Heart left ventricle (tissue), 16 donors: ENCODE measurements at regions not wholly inside any gene's neighbourhood (a gene's known extent, or its start where the extent isn't known, plus 50 kb on each side); places are given as distances from the start of the nearest gene placed in this dataset.

Experiments
- ATAC-seq, 4 donors: fragments of 200-7000 bp; cut with Tn5 transposase; one replicate each; pipeline ENCODE4 v1.9.1; 2020 to 2022; ENCODE audit warnings: moderate library complexity in 4 of 4, mild to moderate bottlenecking in 3 of 4, moderate number of reproducible peaks in 1 of 4
- DNase-seq, 5 donors: peaks; one replicate each; pipeline ENCODE4 v3.0.0-alpha.2; 2020
- H3K27ac ChIP-seq, 12 donors: fragments of 200-600 bp; sonication (generic) in 4 of 12; one replicate each; pipeline versions ENCODE4 v1.5.0 to v1.8.0; 2016 to 2022; ENCODE audit warnings: mild to moderate bottlenecking in 2 of 12
- H3K27me3 ChIP-seq, 9 donors: fragments of 200-600 bp; sonication (generic) in 2 of 9; one replicate each; pipeline versions ENCODE4 v1.5.1 to v1.8.0; 2016 to 2022; ENCODE audit warnings: mild to moderate bottlenecking in 3 of 9
- H3K36me3 ChIP-seq, 9 donors: fragments of 200-600 bp; sonication (generic) in 2 of 9; one replicate each; pipeline versions ENCODE4 v1.5.0 to v1.8.0; 2018 to 2022; ENCODE audit warnings: mild to moderate bottlenecking in 2 of 9
- H3K4me1 ChIP-seq, 12 donors: fragments of 200-600 bp; sonication (generic) in 4 of 12; one replicate each; pipeline versions ENCODE4 v1.5.0 to v1.8.0; 2016 to 2022; ENCODE audit warnings: mild to moderate bottlenecking in 3 of 12
- H3K4me3 ChIP-seq, 12 donors: fragments of 200-600 bp; sonication (generic) in 4 of 12; one replicate each; pipeline versions ENCODE4 v1.5.0 to v1.8.0; 2017 to 2022; ENCODE audit warnings: mild to moderate bottlenecking in 9 of 12, moderate library complexity in 4 of 12
- H3K9me3 ChIP-seq, 12 donors: fragments of 200-600 bp; sonication (generic) in 4 of 12; one replicate each; pipeline versions ENCODE4 v1.5.0 to v1.8.0; 2016 to 2022; ENCODE audit warnings: mild to moderate bottlenecking in 1 of 12
- CTCF ChIP-seq, 12 donors: fragments of 200-600 bp; sonication (generic) in 4 of 12; IDR thresholded peaks; one replicate each; pipeline versions ENCODE4 v1.5.0 to v1.8.0; 2018 to 2022; ENCODE audit warnings: antibody characterized with exemption in 12 of 12, mild to moderate bottlenecking in 5 of 12
- POLR2A ChIP-seq, 2 donors: fragments of 450-650 bp; IDR thresholded peaks; one replicate each; pipeline ENCODE4 v1.6.1; 2017; ENCODE audit warnings: antibody characterized with exemption in 2 of 2, mild to moderate bottlenecking in 2 of 2, moderate library complexity in 2 of 2
- WGBS, 4 donors: extraction: QIAGEN DNeasy Blood & Tissue Kit in 2 of 4; methylation state at CpG; one replicate each; pipeline versions ENCODE4 v1.1.5 to v1.1.7; 2013 to 2018; 5-methylcytosine and 5-hydroxymethylcytosine counted together
- intact Hi-C, 10 donors: fragments of 100-400 bp; cut with DNase I; formaldehyde crosslinking; loops; one replicate each; pipeline versions ENCODE4 v1.11.1 to v1.14.2; 2022
- donor health status: ischemic (EF 13 %, LVEDD 7.1; RV severe dilation, severe dysfunction).
- donor health status: healthy with polysubstance abuse.
- donor health status: DM: no; HTN: yes; CAD: no.
- donor health status: DM: no; HTN: no; CAD: no.
- donor health status: ischemic (EF 25% LVEDD 6.9; RV normal size, moderate dysfunction).
- donor health status: ischemic (EF 25% LVEDD 5.7; RV mildly dilated, moderate dysfunction).
- donor health status: healthy.
- donor health status: DM: yes; HTN: yes; CAD: no.
- donor health status: ischemic (EF 35%, LVEDD 5.7; RV mildly dilated, moderate dysfunction).
- donor health status: nonischemic (EF 11% LVEDD 7.7; RV severe dilation, severe dysfunction).
- donor health status: DM: yes; HTN: yes; CAD: no.
- donor health status: PGD.
- donor health status: ischemic (EF 29% LVEDD 5.4; RV normal size, mild dysfunction).
- donor health status: nonischemic (EF 23%, LVEDD 6.1; RV moderate dilation, normal function).

GRCh38 chr1:50350868-50351267, 72.4 kb downstream of the DMRTA2 start:
- Histone ChIP-seq H3K4me1 (no peaks in the 10 kb centered on the region), H3K9me3 (no peaks in the 10 kb centered on the region), H3K27me3 (peaks cover 0 to 21% (median 2%) of the 10 kb centered on the region in 9 donors), H3K4me3 (no peak overlapping the region), H3K27ac (no peak overlapping the region), H3K36me3 (no peaks in the 10 kb centered on the region)
- TF ChIP-seq POLR2A (IDR thresholded peaks at IDR 0.05) (no peak), CTCF (IDR thresholded peaks at IDR 0.05) (no peak)
- DNase-seq = no peak
- intact Hi-C loops = no loop called here
- 70 to 80% (median 78%) methylated on average over 8 of the region's 8 CpGs for WGBS, 4 donors
- no peak for ATAC-seq

DNA sequence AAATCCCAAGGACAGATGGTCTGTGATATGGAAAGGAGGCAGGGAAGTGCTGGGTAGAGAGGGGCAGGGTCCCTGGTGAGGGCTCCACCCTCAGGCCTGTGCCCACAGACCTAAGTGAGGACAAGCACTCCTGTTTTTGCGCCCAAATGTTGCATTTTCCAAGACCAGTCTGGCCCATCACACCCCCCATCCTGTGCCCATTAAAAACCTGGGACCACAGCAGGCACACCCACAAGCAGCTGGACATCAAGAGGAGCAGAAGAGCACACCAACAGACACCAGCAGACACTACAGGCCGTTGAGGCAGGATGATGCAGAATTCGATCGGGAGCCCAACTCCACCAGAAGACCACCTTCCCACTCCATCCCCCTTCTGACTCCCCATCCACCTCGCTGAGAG, 72.8 kb downstream of the DMRTA2 start:
- intact Hi-C loops = no loop called here
- ATAC-seq (no peak), DNase-seq (no peak)
- Histone ChIP-seq H3K36me3 (no peaks in the 10 kb centered on the region), H3K9me3 (peaks cover 0 to 4% (median 0%) of the 10 kb centered on the region in 12 donors), H3K4me1 (no peaks in the 10 kb centered on the region), H3K27me3 (peaks cover 0 to 21% (median 2%) of the 10 kb centered on the region in 9 donors), H3K27ac (no peak overlapping the region), H3K4me3 (no peak overlapping the region)
- no peak for TF ChIP-seq POLR2A (IDR thresholded peaks at IDR 0.05)
- TF ChIP-seq CTCF (IDR thresholded peaks at IDR 0.05) = no peak
- WGBS, 4 donors = 47 to 70% (median 57%) methylated on average over 4 to 5 of the region's 5 CpGs

DNA sequence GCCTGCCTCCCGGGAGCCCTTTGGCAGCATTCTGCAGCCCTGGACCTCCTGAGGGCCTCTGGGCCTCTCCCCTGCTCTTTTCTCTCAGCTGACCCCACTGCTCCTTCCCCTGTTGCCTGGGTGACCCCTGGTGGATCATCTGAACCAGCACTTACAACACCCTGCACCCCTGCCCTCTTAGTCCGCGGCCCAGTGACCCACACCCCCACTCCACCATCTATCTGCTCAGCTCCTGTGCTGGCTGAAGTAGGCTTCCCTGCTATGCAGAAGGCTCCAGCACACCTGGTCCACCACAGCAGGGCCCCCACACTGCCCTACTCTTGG, 74.0 kb downstream of the DMRTA2 start:
- TF ChIP-seq CTCF (IDR thresholded peaks at IDR 0.05) (no peak), POLR2A (IDR thresholded peaks at IDR 0.05) (no peak)
- no peak overlapping the region for H3K4me3 ChIP-seq
- H3K27ac ChIP-seq = no peak overlapping the region
- DNase-seq = no peak
- no peaks in the 10 kb centered on the region for H3K36me3 ChIP-seq
- peaks cover 0 to 10% (median 0%) of the 10 kb centered on the region in 12 donors for H3K9me3 ChIP-seq
- peaks cover 0 to 33% (median 6%) of the 10 kb centered on the region in 9 donors for H3K27me3 ChIP-seq
- intact Hi-C loops = loop anchor here in 5 of 10 donors (2.0 to 10.0 kb wide), 5 partner anchors 1672 to 1794 kb away; no protein-coding TSS in a partner anchor
- H3K4me1 ChIP-seq = no peaks in the 10 kb centered on the region
- no peak for ATAC-seq
- WGBS, 4 donors = 26 to 51% (median 42%) methylated on average over 3 of the region's 3 CpGs

DNA sequence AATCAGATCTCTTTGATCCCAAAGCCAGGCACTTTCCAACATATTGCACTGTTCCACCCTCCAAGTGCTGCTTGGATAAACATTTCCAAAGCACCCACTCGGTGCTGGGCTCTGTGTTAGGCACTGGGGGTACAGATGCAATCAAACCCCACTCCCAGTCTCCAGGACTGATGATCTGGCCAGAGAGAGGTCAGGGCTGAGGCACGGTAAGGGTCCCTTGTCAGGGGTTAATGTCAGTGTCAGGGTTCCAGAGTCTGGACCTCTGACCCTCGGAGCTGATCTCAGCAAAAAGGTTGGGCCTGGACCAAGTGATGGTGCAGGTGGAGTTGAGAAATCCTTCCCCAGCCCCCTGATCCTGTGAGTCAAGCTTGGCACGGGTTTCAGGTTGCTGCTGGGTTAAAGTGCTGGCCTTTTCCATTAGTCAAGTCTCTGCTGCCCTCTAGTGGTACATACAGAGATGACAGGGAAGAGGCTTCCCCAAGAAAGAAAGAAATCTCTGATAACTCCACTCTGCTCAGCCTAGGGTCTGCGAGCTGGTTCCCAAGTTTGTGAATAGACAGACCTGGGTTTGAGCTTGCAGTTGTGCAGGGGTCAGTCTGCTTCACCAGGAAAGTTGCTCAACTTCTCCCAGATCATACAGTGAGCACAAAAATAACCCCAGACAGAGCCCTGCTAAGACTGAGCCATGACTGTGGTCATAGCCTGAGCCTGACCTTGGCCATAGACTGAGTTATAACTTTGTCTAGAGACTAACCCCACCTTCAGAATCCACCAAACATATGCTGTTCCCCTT, 74.6 kb downstream of the DMRTA2 start:
- intact Hi-C loops = loop anchor here in 5 of 10 donors (2.0 to 10.0 kb wide), 5 partner anchors 1671 to 1794 kb away; no protein-coding TSS in a partner anchor
- no peak overlapping the region for H3K27ac ChIP-seq
- H3K27me3 ChIP-seq = peaks cover 0 to 39% (median 9%) of the 10 kb centered on the region in 9 donors
- no peak overlapping the region for H3K4me3 ChIP-seq
- H3K36me3 ChIP-seq = no peaks in the 10 kb centered on the region
- TF ChIP-seq POLR2A (IDR thresholded peaks at IDR 0.05) (no peak), CTCF (IDR thresholded peaks at IDR 0.05) (peak; percentile 77 to 91 (median 84))
- no peaks in the 10 kb centered on the region for H3K4me1 ChIP-seq
- ATAC-seq = peak in 3 of 4 donors; percentile 56 to 72 (median 68)
- DNase-seq = peak in 4 of 5 donors; percentile 36 to 38 (median 36)
- peaks cover 0 to 10% (median 0%) of the 10 kb centered on the region in 12 donors for H3K9me3 ChIP-seq
- WGBS, 4 donors = 0 to 24% (median 16%) methylated on average over 3 to 5 of the region's 5 CpGs
